HG03442 (cell line): ENCODE measurements at regions not wholly inside any gene's neighbourhood (a gene's known extent, or its start where the extent isn't known, plus 50 kb on each side); places are given as distances from the start of the nearest gene placed in this dataset.

Source experiments
- ATAC-seq: cut with Tn5 transposase; IDR thresholded peaks from one replicate; pipeline ENCODE4 v1.9.1; 2021; ENCODE audit warnings: mild to moderate bottlenecking, moderate library complexity; ENCODE audit not compliant: unreplicated experiment

DNA sequence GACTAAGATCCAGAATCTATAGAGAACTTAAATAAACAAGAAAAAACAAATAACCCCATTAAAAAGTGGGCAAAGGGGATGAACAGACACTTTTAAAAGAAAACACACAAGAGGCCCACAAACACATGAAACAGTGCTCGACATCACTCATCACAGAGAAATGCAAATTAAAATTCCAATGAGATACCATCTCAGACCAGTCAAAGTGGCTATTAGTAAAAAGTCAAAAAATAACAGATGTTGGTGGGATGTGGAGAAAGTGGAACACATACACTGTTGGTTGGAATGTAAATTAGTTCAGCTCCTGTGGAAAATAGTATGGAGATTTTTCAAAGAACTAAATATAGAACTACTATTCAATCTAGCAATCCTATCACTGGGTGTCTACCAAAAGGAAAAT, 143.1 kb downstream of the IFI44 start:
- no peak for ATAC-seq

DNA sequence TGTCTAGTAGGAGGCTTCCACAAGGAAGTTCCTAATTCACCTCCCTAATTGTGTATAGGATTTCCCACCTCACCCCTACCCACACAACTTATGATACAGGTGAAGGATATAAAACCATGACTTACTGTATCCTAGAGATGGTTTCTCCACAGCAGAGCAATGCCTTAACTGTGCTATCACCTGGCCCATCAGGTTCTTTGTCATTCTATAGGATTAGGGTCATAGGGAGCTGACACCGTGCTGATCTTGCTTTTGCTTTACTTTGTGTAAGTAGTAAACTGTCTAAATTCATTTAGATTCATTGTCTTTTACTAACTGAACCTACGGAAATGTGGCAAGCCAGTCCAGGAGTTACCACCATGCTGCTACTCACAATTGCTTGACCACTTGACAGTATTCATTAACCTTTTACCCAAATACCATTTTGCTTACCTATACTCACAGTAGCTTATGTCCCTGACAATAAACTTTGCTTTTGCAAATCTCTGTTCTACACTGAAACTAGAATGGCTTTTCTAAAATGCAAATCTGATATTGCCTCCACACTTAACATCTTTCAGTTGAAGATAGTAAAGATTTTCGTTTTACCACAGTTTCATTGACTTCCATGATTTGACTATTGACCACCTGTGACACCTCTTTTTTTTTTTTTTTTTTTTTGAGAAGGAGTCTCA, 147.6 kb downstream of the IFI44 start:
- no peak for ATAC-seq

- ATAC-seq: no peak
These were observed 150.3 kb downstream of the IFI44 start for GRCh38 chr1:78799926-78800325.

- no peak for ATAC-seq
These were observed 164.5 kb downstream of the IFI44 start for GRCh38 chr1:78814176-78814575.

- no peak for ATAC-seq
These were observed 175.9 kb downstream of the IFI44 start for GRCh38 chr1:78825561-78825960.

DNA sequence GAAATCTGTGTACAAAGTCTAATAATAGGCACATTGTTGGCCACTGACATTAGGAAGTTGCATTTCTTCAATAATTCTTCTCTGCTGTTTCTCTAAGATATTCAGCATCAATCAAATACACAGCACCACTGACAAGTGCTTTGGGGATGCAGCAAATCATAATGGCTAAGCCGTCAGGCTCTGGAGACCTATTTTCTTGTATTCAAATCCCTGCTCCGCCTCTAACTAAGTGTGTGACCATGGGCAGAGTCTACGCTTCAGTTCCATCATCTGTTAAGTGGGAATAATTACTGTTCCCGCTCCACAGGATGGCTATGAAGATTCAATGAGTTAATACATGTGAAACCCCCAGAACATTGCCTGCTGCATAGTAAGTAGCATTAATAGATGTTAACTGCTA, 176.9 kb downstream of the ADGRL4 start:
- no peak for ATAC-seq

DNA sequence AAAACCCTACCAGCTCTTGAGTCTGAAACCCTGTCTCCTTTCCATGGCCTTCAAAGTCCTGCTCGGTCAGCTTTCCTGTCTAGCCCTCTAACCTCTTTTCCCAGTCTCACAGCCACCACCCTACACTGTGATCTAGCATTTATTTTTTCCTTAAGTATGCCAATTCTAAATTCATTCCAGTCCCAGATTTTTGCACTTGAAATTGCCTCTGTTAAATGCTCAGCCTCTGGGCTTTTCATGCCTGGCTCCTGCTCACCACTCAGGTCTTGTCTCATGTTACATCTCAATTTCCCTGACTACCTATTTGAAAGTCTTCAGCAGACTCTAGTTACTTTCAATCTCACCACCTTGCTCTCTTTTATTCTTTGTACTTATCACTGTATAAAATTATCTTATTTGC, 176.2 kb downstream of the ADGRL4 start:
- no peak for ATAC-seq

DNA sequence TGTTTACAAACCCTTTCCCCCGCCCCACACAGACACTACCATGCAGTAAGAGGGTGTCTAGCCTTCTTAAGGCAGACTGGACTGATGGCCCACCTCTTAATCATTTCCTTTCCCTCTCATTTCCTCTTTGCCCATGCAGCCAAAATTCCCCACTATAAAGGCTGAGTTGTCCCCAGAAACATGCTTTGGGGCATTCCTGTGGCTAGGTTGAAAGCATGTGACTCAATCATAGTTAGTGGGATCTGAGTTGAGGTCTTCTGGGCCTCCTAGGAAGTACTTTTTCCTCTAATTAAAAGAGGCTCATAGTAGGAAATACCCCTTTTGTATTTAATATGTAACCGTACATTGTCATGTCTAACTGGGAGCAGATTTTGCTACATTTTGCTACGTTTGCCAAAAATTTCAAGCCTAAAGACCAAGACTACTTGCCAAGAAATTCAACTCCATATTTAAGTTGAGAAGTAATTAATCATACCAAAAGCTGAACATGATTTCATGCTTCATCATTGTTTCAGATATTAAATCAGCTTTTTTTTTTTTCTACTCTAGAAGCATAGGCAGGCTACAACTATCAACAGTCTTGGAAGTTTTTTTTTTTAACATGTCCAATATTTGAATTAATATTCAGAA, 174.7 kb downstream of the ADGRL4 start:
- ATAC-seq: no peak

DNA sequence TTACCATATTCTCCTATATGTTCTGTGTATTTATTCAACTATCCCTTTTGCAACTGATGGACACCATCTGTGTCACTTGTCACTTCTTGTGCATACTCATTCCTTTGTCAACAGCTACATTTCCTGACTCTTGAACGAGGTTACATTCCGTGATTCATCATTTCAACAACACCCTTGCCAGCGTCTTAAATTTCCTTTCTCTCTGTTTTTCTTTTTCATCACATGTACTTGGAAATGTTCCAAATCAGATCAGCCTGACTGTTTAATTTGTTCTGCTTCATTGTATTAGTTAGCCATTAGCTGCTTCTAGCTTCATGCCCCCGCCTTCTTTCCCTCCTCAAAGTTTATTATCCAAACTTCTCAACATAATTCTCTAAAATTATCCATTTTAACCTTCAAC, 173.0 kb downstream of the ADGRL4 start:
- no peak for ATAC-seq

GRCh38 chr1:78834201-78834741, 172.3 kb downstream of the ADGRL4 start:
- ATAC-seq: peak; percentile 62

GRCh38 chr1:78836726-78837125, 169.8 kb downstream of the ADGRL4 start:
- no peak for ATAC-seq

DNA sequence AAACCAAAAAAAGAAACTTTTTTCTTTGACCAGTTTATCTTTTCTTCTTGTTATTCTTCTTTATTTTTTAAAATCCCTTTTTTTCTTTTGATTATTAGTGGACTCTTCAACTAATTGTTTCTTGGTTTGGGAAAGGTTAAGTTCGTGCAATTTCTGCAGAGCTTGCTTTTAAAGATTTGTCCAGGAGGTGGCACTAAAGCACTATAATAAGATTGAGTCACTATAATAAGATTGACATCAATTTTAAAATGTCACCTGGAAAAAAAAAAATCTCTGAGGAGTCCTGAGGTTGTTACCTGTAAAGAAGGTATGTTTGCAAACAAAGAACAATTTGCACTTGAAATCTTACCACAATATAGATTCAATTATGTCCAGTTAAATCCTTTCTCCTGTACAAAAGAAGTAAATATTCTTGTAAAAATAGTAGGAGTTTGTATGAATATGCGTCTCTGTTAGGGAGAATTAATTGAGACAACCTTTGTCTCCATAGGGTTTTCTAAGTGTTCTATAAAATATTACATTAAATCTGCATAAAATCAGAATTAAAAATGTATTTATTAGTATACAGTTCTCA, 166.7 kb downstream of the ADGRL4 start:
- ATAC-seq: peak; percentile 45
